Mucosa of gallbladder (tissue), 1 donor: ENCODE measurements at regions not wholly inside any gene's neighbourhood (a gene's known extent, or its start where the extent isn't known, plus 50 kb on each side); places are given as distances from the start of the nearest gene placed in this dataset.
"Not testable (repeated sequence)": the region's sequence is repeated elsewhere in the genome, so short reads cannot be mapped to it uniquely, and the experiment has no call there.

Experiments used
- DNase-seq: peaks from one replicate; pipeline ENCODE4 v3.0.0-alpha.2; 2020; ENCODE audit warnings: low spot score
- donor health status: DM: no; HTN: no; CAD: no.

DNA sequence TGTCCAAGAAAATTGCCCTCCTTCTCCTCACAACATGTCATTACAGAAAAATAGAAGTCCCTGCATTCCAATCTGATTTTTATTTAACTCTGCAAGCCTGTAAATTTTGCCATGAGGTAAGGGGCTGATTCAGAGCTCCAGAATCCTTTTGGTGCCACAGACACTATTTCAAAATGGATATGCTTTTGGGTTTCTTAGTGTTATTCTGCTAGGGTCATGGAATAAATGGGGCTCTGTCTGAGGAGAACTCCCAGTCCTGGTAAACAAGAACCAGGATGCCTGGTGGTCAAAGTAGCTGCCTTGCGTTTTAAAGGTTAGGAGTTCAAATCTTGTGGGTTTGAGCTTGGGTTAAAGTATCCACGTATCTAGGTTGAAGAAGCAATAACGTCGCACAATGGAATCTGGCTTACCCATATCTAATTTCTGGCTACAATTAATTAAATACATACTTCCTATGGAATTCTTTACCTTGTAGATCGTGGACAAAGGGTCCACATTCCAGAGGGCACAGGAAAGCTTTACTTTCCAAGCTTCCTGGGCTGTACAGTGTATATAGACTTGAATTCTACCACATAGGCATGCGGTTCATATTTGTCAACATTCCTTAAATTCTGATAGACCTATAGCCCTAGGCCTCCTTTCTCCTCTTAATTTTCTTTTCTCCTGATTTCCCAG lies 98.0 kb upstream of the CDC42BPA start:
- no peak for DNase-seq

DNA sequence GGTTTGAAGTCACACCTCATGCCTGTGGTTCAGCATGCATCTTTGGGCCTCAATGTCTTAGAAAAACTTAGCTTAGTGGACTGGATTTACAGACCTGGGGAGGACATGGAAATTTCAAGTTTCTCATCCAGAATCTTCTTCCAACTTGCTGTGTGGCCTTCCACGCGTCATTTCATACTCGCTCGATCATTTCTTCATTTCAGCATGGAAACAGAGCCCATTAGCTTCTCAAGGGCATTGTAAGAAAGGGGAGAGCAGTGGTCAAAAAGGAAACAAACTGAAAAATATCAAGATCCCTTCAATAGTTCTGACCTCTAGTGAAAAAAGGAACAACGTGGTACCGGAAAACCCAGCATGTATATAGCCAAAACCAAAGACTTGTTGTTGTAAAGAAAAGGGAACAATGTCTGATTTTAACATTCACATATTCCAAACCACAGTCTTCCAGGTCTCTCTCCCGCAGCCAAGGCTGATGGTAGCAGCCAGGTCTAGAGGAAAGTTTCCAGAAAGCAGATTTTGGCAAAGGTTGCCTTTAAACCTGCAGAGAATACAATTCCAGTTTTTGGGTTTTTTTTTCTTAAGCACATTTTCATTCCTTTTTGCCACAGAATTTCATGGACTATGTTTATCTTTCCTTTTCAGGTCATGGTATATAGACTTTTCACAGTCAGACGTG lies 97.0 kb upstream of the CDC42BPA start:
- DNase-seq = no peak

DNA sequence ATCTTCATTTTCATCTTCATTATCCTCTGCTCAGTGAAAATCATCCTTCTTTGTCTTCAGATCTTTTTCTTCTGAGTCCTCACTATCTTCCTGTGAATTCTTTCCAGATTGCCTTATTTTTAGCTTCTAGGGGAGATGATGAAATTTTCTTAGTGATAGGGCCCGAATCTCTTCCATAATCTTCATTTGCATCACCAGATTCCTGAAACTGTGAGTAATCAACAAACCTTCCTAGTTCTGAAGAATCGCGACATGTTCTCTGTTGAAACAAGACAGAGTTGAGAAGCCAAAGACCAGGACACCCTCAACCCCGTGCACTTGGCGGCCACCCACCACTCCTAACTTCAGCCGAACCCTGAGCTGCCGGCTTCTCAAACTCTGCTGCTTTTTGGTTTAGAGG lies 92.8 kb upstream of the CDC42BPA start:
- DNase-seq = no peak

DNA sequence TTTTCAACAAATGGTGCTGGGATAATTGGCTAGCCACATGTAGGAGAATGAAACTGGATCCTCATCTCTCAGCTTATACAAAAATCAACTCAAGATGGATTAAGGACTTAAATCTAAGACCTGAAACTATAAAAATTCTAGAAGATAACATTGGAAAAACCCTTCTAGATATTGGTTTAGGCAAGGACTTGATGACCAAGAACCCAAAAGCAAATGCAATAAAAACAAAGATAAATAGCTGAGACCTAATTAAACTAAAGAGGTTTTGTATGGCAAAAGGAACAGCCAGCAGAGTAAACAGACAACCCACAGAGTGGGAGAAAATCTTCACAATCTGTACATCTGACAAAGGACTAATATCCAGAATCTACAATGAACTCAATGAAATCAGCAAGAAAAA lies 88.0 kb upstream of the CDC42BPA start:
- not testable (repeated sequence) for DNase-seq

DNA sequence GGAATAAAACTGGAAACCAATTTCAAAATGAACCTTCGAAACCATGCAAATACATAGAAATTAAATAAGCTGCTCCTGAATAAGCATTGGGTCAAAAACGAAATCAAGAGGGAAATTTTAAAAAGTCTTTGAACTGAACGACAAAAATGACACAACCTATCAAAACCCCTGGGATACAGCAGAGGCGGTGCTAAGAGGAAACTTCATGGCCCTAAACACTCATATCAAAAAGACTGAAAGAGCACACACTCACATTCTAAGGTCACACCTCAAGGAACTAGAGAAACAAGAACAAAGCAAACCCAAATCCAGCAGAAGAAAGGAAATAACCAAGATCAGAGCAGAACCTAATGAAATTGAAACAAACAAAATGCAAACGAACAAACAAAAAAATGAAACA lies 85.2 kb upstream of the CDC42BPA start:
- DNase-seq = no peak

DNA sequence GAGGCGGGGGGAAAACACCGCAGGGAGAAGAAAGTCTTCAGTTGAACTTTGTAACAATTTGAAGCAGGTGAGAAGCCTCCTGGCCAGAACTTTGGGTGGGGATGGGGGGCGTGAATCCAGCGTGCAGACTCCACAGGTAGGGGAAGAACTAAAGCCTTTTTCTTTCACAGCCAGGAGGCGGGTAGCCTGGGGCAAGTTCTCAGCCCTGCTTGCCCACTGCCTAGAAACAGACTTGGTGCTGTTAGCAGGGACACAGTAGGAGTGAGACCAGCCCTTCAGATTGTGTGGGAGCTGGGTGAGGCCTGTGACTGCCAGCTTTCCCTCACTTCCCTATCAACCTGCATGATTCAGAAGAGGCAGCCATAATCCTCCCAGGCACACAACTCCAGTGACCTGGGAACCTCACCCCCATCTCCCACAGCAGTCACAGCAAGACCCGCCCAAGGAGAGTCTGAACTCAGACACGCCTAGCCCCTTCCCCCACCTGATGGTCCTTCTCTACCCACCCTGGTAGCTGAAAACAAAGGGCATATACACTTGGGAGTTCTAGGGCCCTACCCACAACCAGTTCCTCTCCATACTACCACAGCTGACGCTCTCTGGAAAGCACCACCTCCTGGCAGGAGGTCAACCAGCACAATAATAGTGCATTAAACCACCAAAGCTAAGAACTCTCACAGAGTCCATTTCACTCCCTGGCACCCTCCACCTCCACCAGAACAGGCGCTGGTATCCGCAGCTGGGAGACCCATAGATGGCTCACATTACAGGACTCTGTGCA lies 83.5 kb upstream of the CDC42BPA start:
- DNase-seq = no peak

DNA sequence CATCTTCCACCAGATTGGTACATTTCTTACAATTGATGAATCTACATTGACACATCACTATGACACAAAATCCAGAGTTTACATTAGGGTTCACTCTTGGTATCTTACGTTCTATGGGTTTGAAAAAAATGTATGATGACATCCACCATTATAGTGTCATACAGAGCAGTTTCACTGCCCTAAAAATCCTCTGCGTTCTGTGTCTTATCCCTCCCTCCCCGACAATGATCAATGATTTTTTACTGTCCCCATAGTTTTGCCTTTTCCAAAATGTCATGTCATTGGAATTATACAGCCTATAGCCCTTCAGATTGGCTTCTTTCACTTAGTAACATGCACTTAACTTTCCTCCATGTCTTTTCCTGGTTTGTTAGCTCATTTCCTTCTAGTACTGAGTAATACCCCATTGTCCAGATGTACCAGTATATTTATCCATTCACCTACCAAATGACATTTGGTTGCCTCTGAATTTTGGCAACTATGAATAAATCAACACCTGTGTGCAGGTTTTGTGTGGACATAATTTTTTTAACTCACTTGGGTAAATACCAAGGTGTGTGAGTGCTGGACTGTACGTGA lies 80.9 kb upstream of the CDC42BPA start:
- no peak for DNase-seq

DNA sequence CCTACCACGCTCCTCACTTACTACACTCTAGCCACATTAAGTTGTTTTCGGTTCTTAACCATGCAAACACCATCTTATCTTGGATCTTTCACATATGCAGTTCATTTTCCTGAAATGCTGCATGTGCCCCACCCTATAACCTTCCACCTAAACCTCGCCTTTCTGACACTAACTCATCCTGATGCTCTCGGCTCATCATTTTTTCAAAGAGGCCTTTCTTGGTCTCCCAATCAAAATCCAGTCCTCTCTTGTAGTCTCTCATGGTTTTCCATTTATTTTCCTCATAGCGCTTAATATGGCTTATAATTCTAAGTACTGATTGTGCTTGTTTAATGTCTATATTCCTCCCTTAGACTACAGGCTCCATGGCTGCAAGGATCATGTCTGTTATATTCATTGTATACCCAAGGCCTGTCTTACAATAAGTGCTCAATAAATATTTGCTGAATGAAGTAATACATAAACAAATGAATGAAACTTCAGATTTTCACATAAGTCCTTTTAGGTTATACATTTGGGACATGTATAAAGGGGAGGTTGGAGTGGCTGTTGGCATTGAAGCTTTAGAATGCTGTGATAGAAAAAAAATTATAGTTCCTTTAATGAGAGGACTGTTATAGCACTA lies 79.2 kb upstream of the CDC42BPA start:
- DNase-seq = no peak

DNA sequence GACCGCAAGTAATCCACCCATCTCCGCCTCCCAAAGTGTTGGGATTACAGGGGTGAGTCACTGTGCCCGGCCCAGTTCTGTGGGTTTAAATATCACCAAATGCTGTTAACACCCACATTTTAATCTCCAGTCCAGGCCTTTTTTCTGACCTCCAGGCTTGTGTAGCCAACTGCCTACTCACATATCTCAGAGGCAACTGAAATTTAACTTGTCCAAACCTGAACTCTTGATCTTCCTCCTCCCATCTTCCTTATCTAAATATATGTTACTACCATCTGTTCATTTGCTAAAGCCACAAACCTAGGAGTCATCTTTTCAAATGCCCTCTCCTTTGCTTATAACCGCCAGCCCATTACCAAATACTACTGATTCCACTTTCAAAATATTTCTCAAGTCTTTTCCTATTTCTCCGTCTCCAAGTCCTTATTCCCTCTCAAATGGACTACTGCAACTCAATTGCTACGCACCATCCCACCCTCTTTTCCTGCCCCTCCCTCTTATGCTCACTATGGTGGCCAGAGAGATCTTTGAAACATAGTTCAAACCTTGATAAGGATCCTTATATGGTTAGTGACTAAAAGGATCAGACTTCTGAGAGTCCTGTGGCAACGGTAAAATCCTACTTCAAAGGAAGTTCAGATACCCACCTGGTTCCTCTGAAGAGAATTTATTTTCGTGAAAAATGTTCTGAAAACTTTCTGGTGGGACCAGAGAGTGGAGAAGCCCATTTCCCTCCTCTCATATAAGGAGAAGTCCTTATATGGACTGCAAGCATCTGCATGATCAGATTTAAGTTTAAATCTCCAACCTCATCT lies 78.5 kb upstream of the CDC42BPA start:
- no peak for DNase-seq

DNA sequence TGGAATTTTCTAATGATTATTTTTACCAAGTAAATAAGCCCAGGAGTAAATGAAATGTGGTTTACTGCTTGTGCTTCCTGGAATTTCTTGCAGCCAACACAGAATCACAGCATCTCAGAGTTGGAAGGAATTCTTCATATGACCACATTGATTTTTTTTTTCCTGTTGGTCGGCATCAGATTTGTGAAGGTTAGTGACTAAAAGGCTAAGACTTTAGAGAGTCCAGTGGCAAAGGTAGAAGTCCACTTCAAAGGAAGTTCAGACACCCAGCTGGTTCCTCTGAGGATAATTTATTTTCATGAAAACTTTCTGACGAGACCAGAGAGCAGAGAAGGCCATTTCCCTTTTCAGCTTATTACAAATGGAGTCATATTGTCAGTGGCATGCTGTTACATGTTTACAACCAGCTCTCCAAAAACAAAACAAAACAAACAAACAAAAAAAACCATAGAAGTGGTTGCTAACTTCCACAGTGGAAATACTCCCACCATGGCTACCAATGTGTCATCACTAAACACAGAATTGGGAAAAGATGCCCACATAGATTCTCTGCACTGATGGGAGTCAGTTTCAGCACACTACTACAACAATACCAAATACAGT lies 77.2 kb upstream of the CDC42BPA start:
- DNase-seq = no peak

DNA sequence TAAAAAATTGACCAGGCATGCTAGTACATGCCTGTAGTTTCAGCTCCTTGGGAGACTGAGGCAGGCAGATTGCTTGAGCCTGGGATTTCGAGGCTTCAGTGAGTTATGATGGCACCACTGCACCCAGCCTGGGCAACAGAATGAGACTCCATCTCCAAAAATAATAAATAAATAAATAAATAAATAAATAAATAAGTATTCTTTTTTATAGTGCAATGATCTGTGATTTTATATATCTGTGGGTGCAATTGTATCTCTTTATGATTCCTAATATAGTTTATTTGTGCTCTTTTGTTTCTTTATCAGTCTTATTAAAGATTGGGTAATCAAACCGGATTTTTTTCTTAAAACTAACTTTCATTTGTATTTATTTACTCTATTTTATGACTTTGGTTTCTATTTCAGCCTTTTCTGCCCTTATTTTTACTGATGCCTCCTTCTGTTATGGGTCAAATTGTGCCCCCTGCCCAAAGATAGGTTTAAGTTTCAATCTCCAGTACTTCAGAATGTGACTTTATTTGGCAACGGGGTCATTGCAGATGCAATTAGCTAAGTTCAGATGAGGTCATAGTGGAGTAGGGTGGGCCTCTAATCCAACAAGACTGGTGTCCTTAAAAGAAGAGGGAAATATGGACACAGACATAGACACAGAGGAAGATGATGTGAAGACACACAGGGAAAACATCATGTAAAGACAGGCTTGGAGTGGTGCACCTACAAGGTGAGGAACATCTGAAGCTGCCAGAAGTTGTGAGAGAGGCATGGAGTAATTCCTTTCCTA lies 74.9 kb upstream of the CDC42BPA start:
- DNase-seq = no peak

DNA sequence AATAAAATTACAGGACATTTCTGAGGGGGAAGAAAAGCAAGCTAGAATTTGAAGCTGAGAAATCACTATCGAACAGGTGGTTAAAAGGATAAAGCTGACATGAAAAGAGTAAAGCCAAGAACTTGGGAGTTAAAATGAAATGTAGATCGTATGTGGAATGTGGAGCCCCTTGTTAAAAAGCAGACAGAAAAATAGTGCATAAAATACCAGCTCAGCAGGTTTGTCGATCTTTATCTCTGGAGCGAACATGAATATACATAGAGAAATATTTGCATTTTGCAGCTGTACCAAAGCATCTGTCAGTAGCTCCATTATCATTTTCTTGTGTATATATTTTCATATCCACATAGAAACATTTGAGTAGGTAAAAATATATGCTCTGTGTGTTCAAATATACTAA lies 73.6 kb upstream of the CDC42BPA start:
- no peak for DNase-seq

DNA sequence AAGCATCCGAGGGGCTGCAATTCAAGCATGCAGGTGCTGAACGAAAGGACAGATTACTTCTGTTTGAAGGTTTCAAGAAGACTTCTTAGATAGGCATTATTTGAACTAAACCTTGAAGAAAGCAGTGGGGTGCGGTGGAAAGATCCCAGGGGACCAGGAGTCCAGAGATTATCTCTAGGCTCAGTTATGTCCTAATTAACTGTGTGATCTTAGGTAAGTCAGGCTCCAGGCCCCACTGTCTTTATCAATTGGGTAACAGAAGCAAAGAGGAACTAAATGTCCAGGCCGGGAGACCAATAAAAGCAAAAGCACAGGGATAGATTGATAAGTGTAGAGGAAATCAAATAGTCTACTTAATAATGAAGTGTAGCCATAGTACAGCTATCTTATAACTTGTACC lies 72.9 kb upstream of the CDC42BPA start:
- no peak for DNase-seq

DNA sequence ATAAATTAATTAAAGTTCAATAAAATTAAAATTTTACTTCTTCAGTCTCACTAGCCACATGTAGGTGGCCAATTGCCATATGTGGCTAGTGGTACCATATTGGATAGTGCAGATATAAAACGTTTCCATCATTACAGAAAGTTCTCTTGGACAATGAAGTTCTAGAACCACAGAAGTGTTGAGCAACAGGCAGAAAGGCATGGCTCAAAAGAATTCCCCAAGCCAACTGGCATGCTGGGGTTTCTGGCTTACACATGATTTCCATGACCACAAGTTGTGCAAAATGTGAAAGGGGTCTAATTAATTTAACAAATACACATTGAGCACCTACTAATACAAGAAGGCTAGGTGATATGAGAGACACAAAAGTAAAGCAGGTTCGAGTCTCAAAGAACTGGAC lies 72.2 kb upstream of the CDC42BPA start:
- no peak for DNase-seq

DNA sequence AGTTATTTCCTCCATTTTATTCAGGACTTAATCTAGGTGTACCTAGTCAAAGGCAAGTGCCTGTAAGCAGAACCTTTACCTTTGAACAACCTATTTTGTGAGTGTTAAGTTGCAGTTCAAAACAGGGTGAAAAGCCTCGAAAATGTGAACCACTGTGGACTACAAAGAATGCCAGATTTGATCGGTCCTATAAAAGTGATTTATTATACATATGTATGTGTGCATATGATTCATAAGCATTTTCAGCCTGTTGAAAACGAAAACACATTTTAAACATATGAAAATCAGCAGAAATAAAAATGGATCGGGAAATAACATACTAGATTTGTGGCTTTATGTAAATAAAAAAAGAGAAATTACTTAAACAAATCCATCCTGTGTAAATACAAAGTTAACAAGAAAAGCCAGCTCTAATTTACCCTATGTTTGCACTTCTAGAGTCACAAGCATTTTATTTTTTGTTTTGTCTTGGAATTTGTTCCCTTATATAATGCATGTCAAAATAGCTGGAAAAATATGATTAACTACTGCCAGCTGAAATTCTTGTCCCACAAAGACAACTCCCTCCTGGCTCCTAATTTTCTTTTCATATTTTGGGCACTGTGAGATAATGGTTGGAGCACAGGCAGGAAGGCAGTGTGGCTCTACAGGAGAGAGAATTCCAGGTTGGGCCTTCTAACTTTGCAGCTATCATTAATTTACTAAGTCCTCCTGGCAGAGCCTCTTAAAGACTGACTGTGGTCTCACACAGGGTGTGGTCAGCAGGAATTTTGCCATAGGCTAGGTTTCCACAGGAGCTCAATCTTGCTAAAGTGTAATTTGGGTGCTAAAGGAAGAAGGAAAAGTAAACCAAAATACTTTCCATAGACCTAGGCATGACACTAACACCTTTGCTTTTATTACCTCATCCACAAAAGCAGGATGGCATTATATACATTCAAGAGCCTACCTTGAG lies 70.2 kb upstream of the CDC42BPA start:
- DNase-seq = no peak

DNA sequence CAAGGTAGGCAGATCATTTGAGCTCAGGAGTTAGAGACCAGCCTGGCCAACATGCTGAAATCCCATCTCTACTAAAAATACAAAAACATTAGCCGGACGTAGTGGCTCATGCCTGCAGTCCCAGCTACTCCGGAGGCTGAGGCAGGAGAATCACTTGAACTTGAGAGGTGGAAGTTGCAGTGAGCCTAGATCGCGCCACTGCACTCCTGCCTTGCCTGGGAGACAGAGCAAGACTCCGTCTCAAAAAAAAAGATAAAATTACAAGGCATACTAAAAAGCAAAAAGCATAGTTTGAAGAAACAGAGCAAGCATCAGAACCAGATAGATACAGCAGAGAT lies 61.2 kb upstream of the CDC42BPA start:
- DNase-seq = no peak

DNA sequence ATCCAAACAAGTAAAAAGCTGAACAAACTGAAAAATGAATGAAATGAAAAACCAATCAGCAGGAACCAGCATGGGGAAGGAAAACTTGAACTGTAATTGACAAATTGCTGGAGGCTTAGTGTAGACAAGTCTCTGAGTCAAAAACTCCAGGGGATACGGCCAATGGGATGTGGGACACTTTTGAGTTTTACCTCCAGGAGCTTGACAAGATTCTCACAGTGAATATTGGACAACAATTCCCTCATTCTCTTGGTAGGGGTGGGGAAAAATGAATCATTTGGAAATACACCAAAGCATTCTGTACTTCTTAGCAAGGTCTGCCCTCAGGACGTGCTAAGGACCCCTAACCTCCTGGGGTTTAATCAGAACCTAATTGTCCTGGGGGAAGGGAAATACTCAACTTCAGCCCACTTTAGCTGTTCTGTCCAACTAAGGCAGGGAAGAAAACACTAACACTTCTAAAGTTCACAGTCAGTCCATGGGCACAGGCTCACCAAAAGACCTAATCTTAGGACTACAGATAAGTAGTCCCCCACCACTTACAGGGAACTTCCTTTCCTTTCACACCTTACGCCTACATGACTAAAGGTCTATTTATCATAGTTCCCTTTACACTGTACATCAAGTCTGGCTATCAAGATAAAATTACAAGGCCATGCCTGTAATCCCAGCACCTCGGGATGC lies 60.7 kb upstream of the CDC42BPA start:
- DNase-seq = no peak

DNA sequence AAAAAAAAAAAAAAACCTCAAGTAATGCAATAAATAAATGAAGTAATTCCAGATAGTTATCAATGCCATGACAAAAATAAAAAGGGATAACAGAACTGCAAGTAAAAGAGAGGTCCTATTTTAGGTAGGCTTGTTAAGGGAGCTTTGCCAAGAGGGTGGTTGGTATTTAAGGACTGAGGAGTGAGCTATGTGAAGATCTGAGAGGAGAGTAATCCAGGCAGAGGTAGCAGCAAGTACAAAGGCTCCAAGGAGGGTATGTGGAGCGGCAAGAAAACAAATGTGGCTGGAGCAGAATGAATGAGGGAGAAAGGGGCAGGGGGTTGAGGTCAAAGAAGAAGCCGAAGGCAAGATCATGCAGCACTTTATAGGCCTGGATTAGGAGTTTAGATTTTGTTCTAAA lies 59.9 kb upstream of the CDC42BPA start:
- DNase-seq = no peak

DNA sequence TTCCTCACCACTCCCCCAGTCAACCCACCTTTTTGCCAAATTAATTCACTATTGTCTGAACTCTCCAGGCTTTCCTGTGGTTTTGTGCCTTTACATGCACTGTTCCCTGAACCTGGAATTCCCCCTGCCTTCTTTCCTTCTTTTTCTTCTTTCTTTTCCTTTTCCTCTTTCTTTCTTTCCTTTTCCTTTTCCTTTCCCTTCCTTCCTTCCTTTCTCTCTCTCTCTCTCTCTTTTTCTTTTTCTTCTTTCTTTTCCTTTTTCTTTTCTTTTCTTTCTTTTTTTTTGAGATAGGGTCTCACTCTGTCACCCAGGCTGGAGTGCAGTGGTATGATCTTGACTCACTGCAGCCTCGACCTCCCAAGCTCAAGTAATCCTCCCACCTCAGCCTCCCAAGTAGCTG lies 56.6 kb upstream of the CDC42BPA start:
- DNase-seq = no peak
